ENCODE measurements at regions not wholly inside any gene's neighbourhood (a gene's known extent, or its start where the extent isn't known, plus 50 kb on each side); places are given as distances from the start of the nearest gene placed in this dataset.

DNA sequence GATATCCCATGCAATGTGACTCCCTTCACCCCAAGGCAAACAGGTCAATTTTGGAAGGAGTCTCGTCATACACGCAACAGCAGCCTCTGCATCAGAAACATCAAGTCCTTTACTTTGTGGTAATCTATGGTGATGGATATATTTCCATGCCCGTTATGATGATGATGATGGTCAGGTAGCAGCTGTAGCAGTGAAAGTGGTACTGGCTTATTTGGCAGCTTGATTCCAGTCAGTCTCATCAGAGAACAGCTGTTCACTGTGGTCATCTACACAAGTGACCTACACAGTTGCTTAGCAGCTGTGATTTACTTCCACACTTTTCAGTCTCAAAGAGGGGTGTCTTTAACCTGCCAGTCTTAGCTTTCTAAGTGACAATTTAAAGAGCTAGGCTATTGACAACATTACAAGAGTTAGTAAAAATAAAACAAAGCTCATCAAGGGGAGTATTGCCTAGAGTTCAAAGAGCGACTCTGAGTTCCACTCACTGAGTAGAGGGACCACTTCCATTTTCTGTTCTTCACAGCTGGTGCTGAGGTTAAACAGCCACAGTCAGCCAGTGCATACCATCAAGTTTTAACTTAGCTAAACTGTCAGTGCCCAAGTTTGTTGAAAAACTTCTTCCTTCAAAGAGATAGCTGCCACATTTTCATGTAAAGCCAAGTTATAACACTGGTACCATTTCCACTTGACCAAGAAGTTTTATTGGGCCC lies 587.4 kb upstream of the KCNMB2 start:
- CTCF ChIA-PET = interaction anchor here (0.6 to 1.1 kb wide), 4 partner anchors 8 to 660 kb away, joined by 3 to 4 read pairs (median 3); no protein-coding TSS in a partner anchor
- TF ChIP-seq, protein P1, sequence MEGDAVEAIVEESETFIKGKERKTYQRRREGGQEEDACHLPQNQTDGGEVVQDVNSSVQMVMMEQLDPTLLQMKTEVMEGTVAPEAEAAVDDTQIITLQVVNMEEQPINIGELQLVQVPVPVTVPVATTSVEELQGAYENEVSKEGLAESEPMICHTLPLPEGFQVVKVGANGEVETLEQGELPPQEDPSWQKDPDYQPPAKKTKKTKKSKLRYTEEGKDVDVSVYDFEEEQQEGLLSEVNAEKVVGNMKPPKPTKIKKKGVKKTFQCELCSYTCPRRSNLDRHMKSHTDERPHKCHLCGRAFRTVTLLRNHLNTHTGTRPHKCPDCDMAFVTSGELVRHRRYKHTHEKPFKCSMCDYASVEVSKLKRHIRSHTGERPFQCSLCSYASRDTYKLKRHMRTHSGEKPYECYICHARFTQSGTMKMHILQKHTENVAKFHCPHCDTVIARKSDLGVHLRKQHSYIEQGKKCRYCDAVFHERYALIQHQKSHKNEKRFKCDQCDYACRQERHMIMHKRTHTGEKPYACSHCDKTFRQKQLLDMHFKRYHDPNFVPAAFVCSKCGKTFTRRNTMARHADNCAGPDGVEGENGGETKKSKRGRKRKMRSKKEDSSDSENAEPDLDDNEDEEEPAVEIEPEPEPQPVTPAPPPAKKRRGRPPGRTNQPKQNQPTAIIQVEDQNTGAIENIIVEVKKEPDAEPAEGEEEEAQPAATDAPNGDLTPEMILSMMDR (IDR thresholded peaks at IDR 0.05; ENCODE audit: unreplicated experiment) = no peak
- BruUV-seq (replicated peaks) = no TSS peak
- Mint-ChIP-seq H3K27ac (ENCODE audit: unreplicated experiment) (no peak overlapping the region), H3K27me3 (ENCODE audit: unreplicated experiment) (no peaks in the 10 kb centered on the region), H3K4me1 (ENCODE audit: low read depth, unreplicated experiment) (no peaks in the 10 kb centered on the region), H3K4me3 (ENCODE audit: low read depth, unreplicated experiment) (no peak overlapping the region), H3K9me3 (ENCODE audit: low read depth, unreplicated experiment) (no peaks in the 10 kb centered on the region), H3K36me3 (ENCODE audit: insufficient read depth, unreplicated experiment) (no peaks in the 10 kb centered on the region)
- no peak for DNase-seq
- intact Hi-C loops (cut with micrococcal nuclease; ENCODE audit: unreplicated experiment) = no loop called here

DNA sequence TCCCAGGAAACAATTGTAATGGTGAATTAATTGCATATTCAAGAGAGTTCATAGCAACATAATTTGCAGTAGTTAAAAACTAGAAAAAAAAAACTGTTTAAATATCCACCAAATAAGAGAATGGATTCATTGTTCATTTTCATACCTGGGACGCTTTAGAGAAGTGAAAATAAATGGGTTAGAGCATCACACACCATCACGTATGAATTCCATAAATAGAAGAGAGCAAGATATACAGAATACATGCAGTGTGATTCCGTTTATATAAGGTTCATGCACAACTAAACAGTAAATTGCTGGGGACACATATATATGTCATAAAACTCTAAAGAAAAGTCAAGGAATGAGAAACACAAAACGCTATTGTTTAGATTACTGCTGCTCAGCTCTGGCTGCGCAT lies 577.0 kb upstream of the KCNMB2 start:
- Mint-ChIP-seq H3K4me1 (ENCODE audit: low read depth, unreplicated experiment) (no peaks in the 10 kb centered on the region), H3K4me3 (ENCODE audit: low read depth, unreplicated experiment) (no peak overlapping the region), H3K27ac (ENCODE audit: unreplicated experiment) (no peak overlapping the region), H3K27me3 (ENCODE audit: unreplicated experiment) (no peaks in the 10 kb centered on the region), H3K9me3 (ENCODE audit: low read depth, unreplicated experiment) (no peaks in the 10 kb centered on the region), H3K36me3 (ENCODE audit: insufficient read depth, unreplicated experiment) (no peaks in the 10 kb centered on the region)
- intact Hi-C loops (cut with micrococcal nuclease; ENCODE audit: unreplicated experiment) = no loop called here
- no TSS peak for BruUV-seq (replicated peaks)
- TF ChIP-seq, protein P1 (IDR thresholded peaks at IDR 0.05; ENCODE audit: unreplicated experiment) = no peak
- DNase-seq = no peak
- CTCF ChIA-PET = no interaction called here

DNA sequence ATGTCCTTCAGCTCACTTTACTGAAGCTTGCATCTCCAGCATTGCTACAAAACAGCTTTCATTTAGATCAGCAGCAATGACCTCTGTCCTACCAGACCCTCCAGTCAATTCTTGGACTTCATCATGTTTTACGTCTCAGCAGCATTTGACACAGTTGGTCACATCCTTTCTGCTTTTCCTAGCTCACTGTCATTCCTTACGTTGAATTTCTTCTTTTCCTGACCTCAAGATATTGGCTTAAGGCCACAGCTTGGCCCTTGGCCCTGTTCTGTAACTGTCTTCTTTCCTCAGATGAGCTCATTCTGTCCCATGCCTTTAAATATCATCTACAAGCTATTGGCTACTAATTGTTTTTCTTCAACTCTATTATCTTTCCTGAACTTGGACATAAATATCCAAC lies 576.2 kb upstream of the KCNMB2 start:
- no peaks in the 10 kb centered on the region for H3K27me3 Mint-ChIP-seq (ENCODE audit: unreplicated experiment)
- no TSS peak for BruUV-seq (replicated peaks)
- H3K36me3 Mint-ChIP-seq (ENCODE audit: insufficient read depth, unreplicated experiment) = no peaks in the 10 kb centered on the region
- H3K27ac Mint-ChIP-seq (ENCODE audit: unreplicated experiment) = no peak overlapping the region
- no peak for DNase-seq
- no peaks in the 10 kb centered on the region for H3K4me1 Mint-ChIP-seq (ENCODE audit: low read depth, unreplicated experiment)
- TF ChIP-seq, protein P1 (IDR thresholded peaks at IDR 0.05; ENCODE audit: unreplicated experiment) = no peak
- intact Hi-C loops (cut with micrococcal nuclease; ENCODE audit: unreplicated experiment) = no loop called here
- CTCF ChIA-PET = no interaction called here
- no peak overlapping the region for H3K4me3 Mint-ChIP-seq (ENCODE audit: low read depth, unreplicated experiment)
- H3K9me3 Mint-ChIP-seq (ENCODE audit: low read depth, unreplicated experiment) = no peaks in the 10 kb centered on the region

DNA sequence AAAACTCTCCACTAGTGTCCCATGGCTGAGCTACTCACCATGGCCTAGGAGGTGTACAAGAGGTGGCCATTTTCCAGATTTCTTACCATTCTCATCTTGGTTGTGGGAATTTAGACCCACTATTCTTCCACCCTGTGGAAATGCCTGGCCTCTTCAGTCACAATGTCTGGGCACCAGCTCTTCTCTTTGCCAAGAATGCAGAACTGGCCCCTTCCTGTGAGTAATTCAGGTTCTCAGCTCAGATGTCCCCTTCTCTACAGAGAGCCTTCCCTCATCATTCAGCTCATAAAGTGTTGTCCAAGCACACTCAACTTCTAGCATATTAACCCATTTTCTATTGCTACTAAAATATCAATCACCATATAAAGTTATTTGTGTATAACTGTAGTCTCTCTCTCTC lies 575.5 kb upstream of the KCNMB2 start:
- Mint-ChIP-seq H3K4me1 (ENCODE audit: low read depth, unreplicated experiment) (no peaks in the 10 kb centered on the region), H3K36me3 (ENCODE audit: insufficient read depth, unreplicated experiment) (no peaks in the 10 kb centered on the region), H3K27me3 (ENCODE audit: unreplicated experiment) (no peaks in the 10 kb centered on the region), H3K9me3 (ENCODE audit: low read depth, unreplicated experiment) (no peaks in the 10 kb centered on the region), H3K27ac (ENCODE audit: unreplicated experiment) (no peak overlapping the region), H3K4me3 (ENCODE audit: low read depth, unreplicated experiment) (no peak overlapping the region)
- no peak for DNase-seq
- intact Hi-C loops (cut with micrococcal nuclease; ENCODE audit: unreplicated experiment) = no loop called here
- TF ChIP-seq, protein P1 (IDR thresholded peaks at IDR 0.05; ENCODE audit: unreplicated experiment) = no peak
- CTCF ChIA-PET = interaction anchor here (0.6 kb wide), 1 partner anchor 21 kb away, joined by 3 read pairs; no protein-coding TSS in a partner anchor
- BruUV-seq (replicated peaks) = no TSS peak

Measured in Calu3 (cell line).